ENCODE measurements at regions not wholly inside any gene's neighbourhood (a gene's known extent, or its start where the extent isn't known, plus 50 kb on each side); places are given as distances from the start of the nearest gene placed in this dataset.

GRCh38 chr5:164600274-164600673 is 1094.9 kb downstream of the MAT2B start:
- Histone ChIP-seq H3K27ac (ENCODE audit: low read length) (no peak overlapping the region), H3K36me3 (ENCODE audit: control insufficient read depth, insufficient read depth, low read length) (no peaks in the 10 kb centered on the region), H3K4me3 (ENCODE audit: low read length) (no peak overlapping the region), H3K4me1 (ENCODE audit: control insufficient read depth, insufficient read depth, low read length) (no peaks in the 10 kb centered on the region), H3K9me3 (ENCODE audit: control insufficient read depth, insufficient read depth, low read length) (peaks cover 4% of the 10 kb centered on the region), H3K27me3 (ENCODE audit: control insufficient read depth, insufficient read depth, low read length) (no peaks in the 10 kb centered on the region)
- H3K27me3 Mint-ChIP-seq (ENCODE audit: low read depth in 2 of 2): no peaks in the 10 kb centered on the region
- no peak overlapping the region for H3K27ac Mint-ChIP-seq
- ATAC-seq: no peak
- DNase-seq: no peak
- peaks cover 7 to 11% of the 10 kb centered on the region in 2 donors for H3K9me3 Mint-ChIP-seq
- WGBS (ENCODE audit: insufficient coverage): 78% methylated on average over 2 of the region's 2 CpGs
- H3K4me3 Mint-ChIP-seq: no peak overlapping the region
- intact Hi-C loops (cut with micrococcal nuclease): no loop called here
- H3K36me3 Mint-ChIP-seq: no peaks in the 10 kb centered on the region
- no peaks in the 10 kb centered on the region for H3K4me1 Mint-ChIP-seq
- TF ChIP-seq, protein P1, sequence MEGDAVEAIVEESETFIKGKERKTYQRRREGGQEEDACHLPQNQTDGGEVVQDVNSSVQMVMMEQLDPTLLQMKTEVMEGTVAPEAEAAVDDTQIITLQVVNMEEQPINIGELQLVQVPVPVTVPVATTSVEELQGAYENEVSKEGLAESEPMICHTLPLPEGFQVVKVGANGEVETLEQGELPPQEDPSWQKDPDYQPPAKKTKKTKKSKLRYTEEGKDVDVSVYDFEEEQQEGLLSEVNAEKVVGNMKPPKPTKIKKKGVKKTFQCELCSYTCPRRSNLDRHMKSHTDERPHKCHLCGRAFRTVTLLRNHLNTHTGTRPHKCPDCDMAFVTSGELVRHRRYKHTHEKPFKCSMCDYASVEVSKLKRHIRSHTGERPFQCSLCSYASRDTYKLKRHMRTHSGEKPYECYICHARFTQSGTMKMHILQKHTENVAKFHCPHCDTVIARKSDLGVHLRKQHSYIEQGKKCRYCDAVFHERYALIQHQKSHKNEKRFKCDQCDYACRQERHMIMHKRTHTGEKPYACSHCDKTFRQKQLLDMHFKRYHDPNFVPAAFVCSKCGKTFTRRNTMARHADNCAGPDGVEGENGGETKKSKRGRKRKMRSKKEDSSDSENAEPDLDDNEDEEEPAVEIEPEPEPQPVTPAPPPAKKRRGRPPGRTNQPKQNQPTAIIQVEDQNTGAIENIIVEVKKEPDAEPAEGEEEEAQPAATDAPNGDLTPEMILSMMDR (IDR thresholded peaks at IDR 0.05): no peak

DNA sequence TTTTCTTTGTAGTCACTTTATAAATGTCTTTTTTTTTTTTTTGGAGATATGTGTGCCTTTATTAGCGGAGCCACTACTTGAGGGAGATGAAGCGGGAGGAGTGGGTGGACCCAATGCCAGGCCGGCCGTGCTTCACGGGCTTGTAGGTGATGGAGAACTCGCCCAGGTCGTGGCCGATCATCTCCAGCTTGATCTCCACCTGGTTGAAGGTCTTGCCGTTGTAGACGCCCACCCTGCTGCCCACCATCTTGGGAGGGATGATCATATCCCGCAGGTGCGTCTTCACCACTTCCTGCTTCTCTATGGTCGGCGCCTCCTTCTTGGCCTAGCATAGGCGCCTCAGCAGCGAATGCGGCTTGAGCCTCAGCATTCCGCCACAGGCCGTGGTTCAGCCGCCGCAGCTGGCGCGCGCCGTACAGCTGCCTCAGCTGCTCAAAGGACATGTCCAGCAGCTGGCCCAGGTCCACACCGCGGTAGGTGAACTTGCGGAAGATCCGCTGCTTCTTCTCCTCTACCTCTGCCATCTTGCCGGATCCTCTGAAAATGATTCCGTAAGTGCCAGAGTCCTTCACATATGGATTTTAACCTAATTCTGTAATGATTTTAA is 1095.6 kb downstream of the MAT2B start:
- Mint-ChIP-seq H3K4me3 (no peak overlapping the region), H3K4me1 (no peaks in the 10 kb centered on the region), H3K27ac (no peak overlapping the region), H3K36me3 (no peaks in the 10 kb centered on the region), H3K9me3 (peaks cover 7 to 14% of the 10 kb centered on the region in 2 donors), H3K27me3 (ENCODE audit: low read depth in 2 of 2) (no peaks in the 10 kb centered on the region)
- ATAC-seq: no peak
- Histone ChIP-seq H3K36me3 (ENCODE audit: control insufficient read depth, insufficient read depth, low read length) (no peaks in the 10 kb centered on the region), H3K4me1 (ENCODE audit: control insufficient read depth, insufficient read depth, low read length) (no peaks in the 10 kb centered on the region), H3K27ac (ENCODE audit: low read length) (no peak overlapping the region), H3K27me3 (ENCODE audit: control insufficient read depth, insufficient read depth, low read length) (no peaks in the 10 kb centered on the region), H3K4me3 (ENCODE audit: low read length) (no peak overlapping the region), H3K9me3 (ENCODE audit: control insufficient read depth, insufficient read depth, low read length) (peaks cover 4% of the 10 kb centered on the region)
- DNase-seq: no peak
- intact Hi-C loops (cut with micrococcal nuclease): no loop called here
- TF ChIP-seq, protein P1 (IDR thresholded peaks at IDR 0.05): no peak
- WGBS (ENCODE audit: insufficient coverage): 96% methylated on average over 29 of the region's 31 CpGs

GRCh38 chr5:164608507-164608906 is 1103.1 kb downstream of the MAT2B start:
- no peaks in the 10 kb centered on the region for H3K4me1 Mint-ChIP-seq
- no peaks in the 10 kb centered on the region for H3K9me3 ChIP-seq (ENCODE audit: control insufficient read depth, insufficient read depth, low read length)
- no peak overlapping the region for H3K4me3 ChIP-seq (ENCODE audit: low read length)
- no peaks in the 10 kb centered on the region for H3K27me3 ChIP-seq (ENCODE audit: control insufficient read depth, insufficient read depth, low read length)
- ATAC-seq (no peak), DNase-seq (no peak)
- H3K27ac ChIP-seq (ENCODE audit: low read length): no peak overlapping the region
- no peak overlapping the region for H3K27ac Mint-ChIP-seq
- no peak overlapping the region for H3K4me3 Mint-ChIP-seq
- TF ChIP-seq, protein P1 (IDR thresholded peaks at IDR 0.05): no peak
- intact Hi-C loops (cut with micrococcal nuclease): no loop called here
- H3K36me3 ChIP-seq (ENCODE audit: control insufficient read depth, insufficient read depth, low read length): no peaks in the 10 kb centered on the region
- H3K9me3 Mint-ChIP-seq: peaks cover 3% of the 10 kb centered on the region in 2 donors
- H3K36me3 Mint-ChIP-seq: no peaks in the 10 kb centered on the region
- WGBS (ENCODE audit: insufficient coverage): 91% methylated on average over 4 of the region's 4 CpGs
- no peaks in the 10 kb centered on the region for H3K4me1 ChIP-seq (ENCODE audit: control insufficient read depth, insufficient read depth, low read length)
- no peaks in the 10 kb centered on the region for H3K27me3 Mint-ChIP-seq (ENCODE audit: low read depth in 2 of 2)

DNA sequence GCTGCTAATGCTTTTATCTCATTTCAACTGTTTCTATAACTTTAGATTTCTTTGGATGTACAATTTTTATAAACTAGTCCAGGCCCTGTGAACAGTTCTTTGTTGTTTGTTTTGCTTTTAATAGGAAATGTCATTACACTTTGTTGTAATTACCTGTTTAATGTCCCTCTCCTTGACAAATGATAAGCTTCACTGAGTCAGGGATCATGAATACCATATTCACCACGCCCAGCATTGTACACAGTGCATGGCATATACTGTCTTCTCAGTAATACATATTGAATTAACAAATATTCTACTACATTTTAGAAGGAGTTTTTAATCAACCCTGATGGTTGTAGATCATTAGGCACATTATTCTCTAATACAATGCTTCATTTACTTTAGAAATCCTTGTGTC is 1105.0 kb downstream of the MAT2B start:
- H3K27ac Mint-ChIP-seq: no peak overlapping the region
- Histone ChIP-seq H3K4me3 (ENCODE audit: low read length) (no peak overlapping the region), H3K27ac (ENCODE audit: low read length) (no peak overlapping the region), H3K27me3 (ENCODE audit: control insufficient read depth, insufficient read depth, low read length) (no peaks in the 10 kb centered on the region), H3K36me3 (ENCODE audit: control insufficient read depth, insufficient read depth, low read length) (no peaks in the 10 kb centered on the region), H3K4me1 (ENCODE audit: control insufficient read depth, insufficient read depth, low read length) (no peaks in the 10 kb centered on the region), H3K9me3 (ENCODE audit: control insufficient read depth, insufficient read depth, low read length) (no peaks in the 10 kb centered on the region)
- H3K9me3 Mint-ChIP-seq: peaks cover 4 to 5% of the 10 kb centered on the region in 2 donors
- TF ChIP-seq, protein P1 (IDR thresholded peaks at IDR 0.05): no peak
- no peak for ATAC-seq
- H3K4me1 Mint-ChIP-seq: no peaks in the 10 kb centered on the region
- no peak for DNase-seq
- intact Hi-C loops (cut with micrococcal nuclease): no loop called here
- H3K4me3 Mint-ChIP-seq: no peak overlapping the region
- H3K27me3 Mint-ChIP-seq (ENCODE audit: low read depth in 2 of 2): no peaks in the 10 kb centered on the region
- H3K36me3 Mint-ChIP-seq: no peaks in the 10 kb centered on the region
- WGBS (ENCODE audit: insufficient coverage): 83% methylated on average over 1 of the region's 1 CpG

Measured in natural killer cell (primary cell).